GM18873 (cell line): ENCODE measurements at regions not wholly inside any gene's neighbourhood (a gene's known extent, or its start where the extent isn't known, plus 50 kb on each side); places are given as distances from the start of the nearest gene placed in this dataset.
"Not testable (repeated sequence)": the region's sequence is repeated elsewhere in the genome, so short reads cannot be mapped to it uniquely, and the experiment has no call there.

Experiments used
- ATAC-seq: cut with Tn5 transposase; IDR thresholded peaks from one replicate; pipeline ENCODE4 v1.9.1; 2021; ENCODE audit warnings: mild to moderate bottlenecking, moderate library complexity, moderate number of reproducible peaks; ENCODE audit not compliant: unreplicated experiment, low FRiP score

DNA sequence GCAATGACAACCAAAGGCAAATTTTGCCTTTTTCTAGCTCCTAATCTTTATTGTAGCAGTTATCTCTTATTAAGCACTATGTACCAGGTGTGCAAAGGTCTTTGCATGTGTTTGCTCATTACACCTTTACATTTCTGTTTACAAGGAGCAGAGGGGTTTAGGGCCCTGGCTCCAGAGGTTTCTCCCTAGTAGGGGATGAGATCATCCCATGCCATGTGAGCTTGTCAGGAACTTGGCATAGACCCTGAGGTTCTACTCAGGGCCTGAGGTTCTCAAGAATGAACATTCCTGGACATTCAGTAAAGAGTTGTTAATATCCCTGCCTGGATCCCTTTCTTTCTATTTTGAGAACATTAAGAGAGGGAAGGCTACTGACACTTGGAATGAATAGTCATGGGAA, 292.0 kb downstream of the RPAP3 start:
- ATAC-seq, result no peak

- no peak for ATAC-seq
Measured at GRCh38 chr12:47412601-47413236, 293.1 kb downstream of the RPAP3 start.

DNA sequence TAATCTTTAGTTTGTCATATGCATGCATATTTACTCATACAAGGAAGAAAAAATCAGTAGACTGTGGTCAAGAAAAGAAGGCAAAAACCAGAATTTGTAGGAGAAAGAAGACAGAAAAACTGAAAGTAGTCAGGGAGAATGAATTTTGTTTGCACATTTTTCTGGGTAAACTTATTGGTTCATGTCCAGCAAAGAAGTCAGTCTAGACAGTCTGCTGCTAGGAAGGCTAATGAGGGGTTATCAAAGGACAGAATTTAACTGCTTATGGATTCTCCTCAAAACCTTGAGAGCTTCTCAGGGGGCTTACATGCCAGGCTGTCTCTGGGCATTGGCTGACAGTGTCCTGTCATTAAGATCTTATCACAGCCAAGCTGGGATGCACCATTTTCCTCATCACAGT, 293.9 kb downstream of the RPAP3 start:
- ATAC-seq, result no peak

- no peak for ATAC-seq
Measured at GRCh38 chr12:47410862-47411261, 295.0 kb downstream of the RPAP3 start.

DNA sequence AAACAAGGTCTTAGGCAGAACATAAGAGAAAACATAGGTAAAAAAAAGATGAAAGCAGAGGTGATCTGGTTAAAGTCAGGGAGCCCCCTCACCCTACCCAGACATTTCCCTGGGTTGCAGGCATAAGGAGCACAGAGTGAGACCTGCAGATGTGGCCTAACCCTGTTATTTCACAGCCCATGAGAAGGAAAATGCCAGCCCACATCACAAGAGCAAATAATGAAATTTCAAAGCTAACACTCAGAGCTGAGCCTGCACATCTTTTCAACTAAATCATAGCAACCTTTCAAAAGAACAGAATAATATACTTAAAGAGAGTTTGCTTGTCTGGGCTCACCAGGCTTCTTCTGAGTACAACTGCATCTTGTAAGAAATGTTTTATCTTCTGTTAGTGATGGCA, 295.4 kb downstream of the RPAP3 start:
- no peak for ATAC-seq

DNA sequence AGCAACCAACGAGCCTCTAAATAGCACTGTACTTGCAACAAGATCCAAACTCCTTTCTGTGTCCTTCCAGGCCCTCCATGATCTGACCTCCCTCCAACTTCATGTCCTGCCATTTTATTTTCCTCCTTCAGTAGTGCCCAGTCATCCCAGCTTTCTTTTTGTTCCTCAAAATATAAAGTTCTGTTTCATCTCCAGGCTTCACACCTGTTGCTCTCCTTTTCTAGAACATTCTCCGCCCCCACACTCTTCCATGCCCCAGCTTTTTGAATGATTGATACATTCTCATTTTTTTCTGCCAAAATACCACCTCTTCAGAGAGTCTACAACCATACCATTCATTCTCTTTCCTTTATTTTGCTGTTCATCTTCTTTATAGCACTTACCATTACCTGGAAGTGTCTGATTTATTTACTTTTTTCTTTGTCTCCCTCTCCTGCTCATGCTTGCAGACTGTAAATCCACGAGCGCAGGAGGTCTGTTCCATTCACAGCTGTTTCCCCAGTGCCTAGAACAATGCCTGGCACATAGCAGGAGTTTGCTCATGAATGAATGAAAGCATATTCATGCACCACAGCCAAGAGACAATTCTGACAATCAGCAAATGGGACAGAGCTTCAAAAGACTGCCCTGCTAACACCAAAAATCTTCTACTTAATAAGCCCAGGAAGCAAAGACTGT, 296.4 kb downstream of the RPAP3 start:
- ATAC-seq, result no peak

- peak; percentile 94 for ATAC-seq
Measured at GRCh38 chr12:47408171-47408871, 297.5 kb downstream of the RPAP3 start.

DNA sequence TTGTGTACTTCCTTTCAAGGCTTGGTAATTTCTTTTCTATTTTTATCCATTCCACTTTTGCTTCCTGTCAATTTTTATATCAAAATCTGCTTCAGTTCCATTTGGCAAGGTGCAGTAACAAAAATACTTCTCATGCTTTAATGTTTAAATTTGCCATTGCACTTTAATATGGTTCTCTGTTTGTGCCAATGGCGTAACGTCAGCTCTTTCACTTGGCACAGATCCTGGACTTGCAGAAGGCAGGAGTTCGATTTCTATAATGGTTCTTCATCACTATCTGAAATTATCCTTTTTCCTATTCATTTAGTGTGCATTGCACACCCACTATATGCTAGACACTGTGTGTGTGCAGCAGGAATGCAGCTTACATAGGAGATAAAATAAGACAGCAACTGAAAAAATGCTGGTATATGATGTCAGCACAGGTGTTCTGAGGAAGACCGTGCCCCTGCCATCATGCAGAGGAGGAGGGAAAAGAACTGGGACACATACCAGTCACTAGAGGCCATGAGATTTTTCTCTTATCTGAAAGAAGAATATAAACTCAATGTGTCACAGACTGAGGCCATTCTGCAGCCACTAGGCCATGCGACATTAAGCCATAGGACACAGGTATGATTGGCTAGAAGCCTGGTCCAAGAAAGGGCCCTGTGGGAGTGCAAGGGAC, 298.2 kb downstream of the RPAP3 start:
- ATAC-seq, result no peak

DNA sequence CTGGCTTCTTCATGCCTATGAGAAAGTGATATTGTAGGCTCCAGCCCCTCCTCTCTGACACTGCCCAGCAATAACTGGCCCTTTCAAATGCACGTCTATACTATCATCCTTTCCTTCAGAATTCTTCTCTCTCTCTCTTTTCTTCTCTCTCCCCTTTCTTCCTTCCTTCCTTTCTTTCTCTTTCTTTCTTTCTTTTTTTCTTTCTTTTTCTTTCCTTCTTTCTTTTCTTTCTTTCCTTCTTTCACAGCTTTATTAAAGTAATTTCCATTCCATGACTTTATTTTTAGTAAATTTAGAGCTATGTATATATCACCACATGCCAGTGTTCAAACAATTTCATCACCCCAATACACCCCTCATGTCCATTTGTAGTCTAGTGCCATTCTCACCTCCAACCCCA, 302.1 kb downstream of the RPAP3 start:
- no peak for ATAC-seq

- not testable (repeated sequence) for ATAC-seq
Measured at GRCh38 chr12:47401196-47401595, 304.6 kb downstream of the RPAP3 start.

DNA sequence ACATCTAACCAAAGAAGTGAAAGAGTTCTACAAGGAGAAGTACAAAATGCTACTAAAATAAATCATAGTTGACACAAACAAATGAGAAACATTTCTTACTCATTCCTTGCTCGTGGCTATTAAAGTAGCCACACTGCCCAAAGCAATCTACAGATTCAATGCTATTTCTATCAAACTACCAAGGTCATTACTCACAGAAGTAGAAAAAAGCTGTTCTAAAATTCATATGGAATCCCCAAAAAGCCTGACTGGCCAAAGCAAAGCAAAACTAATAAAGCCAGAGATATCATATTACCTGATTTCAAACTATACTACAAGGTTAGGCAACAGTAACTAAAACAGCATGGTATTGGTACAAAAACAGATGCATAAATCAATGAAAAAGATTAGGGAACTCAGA, 305.6 kb downstream of the RPAP3 start:
- no peak for ATAC-seq

DNA sequence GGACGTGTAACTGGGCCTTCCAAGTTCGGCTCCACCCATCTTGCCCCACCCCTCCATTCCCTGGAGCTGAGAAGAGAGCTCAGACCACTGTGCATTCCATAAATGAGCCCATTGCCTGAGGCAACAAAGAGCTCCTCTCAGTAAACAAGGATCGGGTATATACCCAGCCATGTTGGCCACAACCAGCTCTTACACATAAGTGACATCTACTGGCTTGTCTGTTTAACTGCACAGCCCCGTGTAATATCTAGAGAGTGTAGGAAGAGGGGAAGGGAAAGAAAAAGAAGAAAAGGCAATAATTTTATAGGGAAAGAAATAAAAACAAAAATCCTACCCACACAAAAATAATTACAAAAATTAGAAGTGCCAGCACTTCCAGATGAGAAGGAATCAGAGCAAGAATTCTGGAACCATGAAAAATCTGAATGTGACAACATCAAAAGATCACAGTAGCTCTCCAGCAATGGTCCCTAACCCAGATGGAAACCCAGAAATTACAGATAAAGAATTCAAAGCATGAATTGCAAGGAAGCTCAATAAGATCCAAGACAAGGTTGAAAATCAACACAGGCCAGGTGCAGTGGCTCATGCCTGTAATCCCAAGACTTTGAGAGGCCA, 308.1 kb downstream of the RPAP3 start:
- ATAC-seq, result peak; percentile 61

DNA sequence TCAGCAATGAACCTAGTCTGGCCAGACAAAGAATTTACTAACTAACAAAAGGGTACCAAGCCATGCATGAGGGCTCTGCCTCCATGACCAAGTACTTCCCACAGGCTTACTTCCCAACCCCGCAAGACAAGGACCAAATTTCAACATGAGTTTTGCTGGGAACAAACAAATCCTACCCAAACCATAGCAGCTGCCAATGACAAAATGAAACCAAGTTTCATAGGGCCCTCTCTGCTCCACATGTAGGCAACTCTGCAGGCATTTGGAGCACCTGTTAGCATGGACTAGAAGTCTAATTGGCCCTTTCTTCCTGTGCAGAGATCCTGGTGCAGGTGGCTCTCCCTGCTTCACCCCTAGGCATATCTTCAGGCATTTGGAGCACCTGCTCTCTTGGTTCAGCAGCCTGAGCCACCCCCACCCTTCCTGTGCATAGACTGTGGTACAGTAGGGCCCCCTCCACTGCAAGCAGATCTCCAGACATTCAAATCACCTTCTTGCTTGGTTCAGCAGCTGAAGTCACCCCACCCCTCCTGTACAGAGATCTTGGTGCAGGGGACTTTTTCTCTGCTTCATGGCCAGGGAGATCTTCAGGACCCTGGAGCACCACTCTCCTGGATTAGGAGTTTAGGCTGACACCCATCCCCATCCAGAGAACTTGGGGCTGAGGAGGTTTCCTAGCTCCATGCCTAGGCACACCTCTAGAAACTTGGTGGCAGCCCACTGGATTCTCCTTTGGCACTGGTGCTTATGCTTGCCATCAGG, 308.7 kb downstream of the RPAP3 start:
- ATAC-seq, result no peak

DNA sequence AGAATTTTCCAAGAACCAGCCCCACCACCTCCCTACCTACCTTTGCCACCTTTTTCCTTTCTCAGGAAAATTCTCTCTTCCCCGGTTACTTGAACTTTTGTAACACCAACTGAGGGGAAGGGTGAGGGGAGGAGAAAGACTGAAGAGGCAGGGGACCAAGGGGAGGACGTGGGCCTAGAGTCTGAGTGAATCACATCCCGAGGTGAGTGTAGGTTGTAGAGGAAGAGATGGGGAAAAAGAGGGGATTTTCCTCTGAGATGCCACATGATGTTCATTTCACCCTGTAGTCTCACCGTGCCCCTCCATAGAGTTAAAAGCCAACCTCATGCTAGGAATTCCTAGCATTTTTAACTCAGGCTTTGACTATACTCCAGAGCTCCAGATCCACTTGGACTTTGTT, 311.8 kb downstream of the RPAP3 start:
- no peak for ATAC-seq

GRCh38 chr12:47393403-47393790, 312.4 kb downstream of the RPAP3 start:
- ATAC-seq, result no peak

- ATAC-seq, result no peak
Measured at GRCh38 chr12:47391566-47391965, 311.8 kb upstream of the AMIGO2 start.

- no peak for ATAC-seq
Measured at GRCh38 chr12:47388712-47389111, 309.0 kb upstream of the AMIGO2 start.

DNA sequence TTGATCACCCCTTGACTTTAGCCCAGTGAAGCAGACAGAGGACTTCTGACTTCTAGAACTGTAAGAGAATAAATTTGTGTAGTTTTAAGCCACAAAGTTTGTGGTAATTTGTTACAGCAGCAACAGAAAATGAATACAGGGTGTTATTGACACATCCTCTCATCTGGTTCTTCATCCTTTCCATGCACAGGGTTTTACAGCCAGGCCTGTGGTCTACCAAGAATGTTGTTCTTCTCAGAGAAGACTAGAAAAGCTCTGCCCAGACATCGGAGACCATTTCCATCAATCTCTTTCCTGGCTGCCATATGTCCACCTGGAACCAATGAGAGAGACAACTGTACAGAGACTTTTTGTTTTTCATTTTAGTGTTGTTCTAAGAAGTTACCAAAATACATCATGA, 308.2 kb upstream of the AMIGO2 start:
- no peak for ATAC-seq

- ATAC-seq, result no peak
Measured at GRCh38 chr12:47385653-47386052, 305.9 kb upstream of the AMIGO2 start.

- ATAC-seq, result no peak
Measured at GRCh38 chr12:47383942-47384341, 304.2 kb upstream of the AMIGO2 start.
